ENCODE measurements at regions not wholly inside any gene's neighbourhood (a gene's known extent, or its start where the extent isn't known, plus 50 kb on each side); places are given as distances from the start of the nearest gene placed in this dataset.

GRCh38 chr5:141785711-141786110, 92.5 kb downstream of the PCDH1 start:
- no peak for TF ChIP-seq CTCF (IDR thresholded peaks at IDR 0.05)
- TF ChIP-seq POLR2A (IDR thresholded peaks at IDR 0.05) = no peak
